K562 (cell line): ENCODE measurements at regions not wholly inside any gene's neighbourhood (a gene's known extent, or its start where the extent isn't known, plus 50 kb on each side); places are given as distances from the start of the nearest gene placed in this dataset.

ENCODE experiments used
- EP300 ChIP-seq: IDR thresholded peaks from 2 replicates; pipeline ENCODE4 v1.6.1; 2012; ENCODE audit warnings: low read length, improper control_type of control experiment
- FOXJ2 ChIP-seq: fragments of 200-800 bp; sonication (Bioruptor generic); IDR thresholded peaks from 2 replicates; pipeline ENCODE4 v1.6.1; 2016; ENCODE audit warnings: missing genetic modification characterization, missing compliant biosample characterization
- POLR3G ChIP-seq: IDR thresholded peaks from 2 replicates; pipeline ENCODE4 v1.6.1; 2011; ENCODE audit not compliant: insufficient read length, insufficient replicate concordance; ENCODE audit errors: extremely low read depth
- PRDM10 ChIP-seq: fragments of 450-650 bp; IDR thresholded peaks from 2 replicates; pipeline ENCODE4 v1.6.1; 2018; ENCODE audit not compliant: partially characterized antibody
- RAD51 ChIP-seq: fragments of 450-650 bp; IDR thresholded peaks from 2 replicates; pipeline ENCODE4 v1.7.1; 2016; ENCODE audit warnings: low read depth, mild to moderate bottlenecking, borderline replicate concordance
- ZSCAN29 ChIP-seq: fragments of 450-650 bp; IDR thresholded peaks from 2 replicates; pipeline ENCODE4 v1.6.1; 2017
- TF ChIP-seq, protein P1 (sequence below): fragments of 450-650 bp; formaldehyde crosslinking; conservative IDR thresholded peaks from 2 replicates; pipeline ENCODE4 v1.4.0; 2022; ENCODE audit warnings: mild to moderate bottlenecking, missing genetic modification characterization
- TF ChIP-seq, protein P2 (sequence below): sonication (generic); formaldehyde crosslinking; IDR thresholded peaks from 2 replicates; pipeline ENCODE4 v1.8.1; 2023; ENCODE audit warnings: mild to moderate bottlenecking, missing genetic modification reagents, moderate library complexity
- TF ChIP-seq, protein P3 (sequence below), 2 experiments: fragments of 250-450 bp in 1 of 2; fragments of 450-650 bp in 1 of 2; sonication (Bioruptor Pico) in 1 of 2; IDR thresholded peaks; 2 replicates each; pipeline versions ENCODE4 v1.6.1 to v1.8.0; 2016 to 2021; ENCODE audit warnings: mild to moderate bottlenecking in 2 of 2, moderate library complexity in 2 of 2, missing compliant biosample characterization in 1 of 2, missing genetic modification characterization in 1 of 2

DNA sequence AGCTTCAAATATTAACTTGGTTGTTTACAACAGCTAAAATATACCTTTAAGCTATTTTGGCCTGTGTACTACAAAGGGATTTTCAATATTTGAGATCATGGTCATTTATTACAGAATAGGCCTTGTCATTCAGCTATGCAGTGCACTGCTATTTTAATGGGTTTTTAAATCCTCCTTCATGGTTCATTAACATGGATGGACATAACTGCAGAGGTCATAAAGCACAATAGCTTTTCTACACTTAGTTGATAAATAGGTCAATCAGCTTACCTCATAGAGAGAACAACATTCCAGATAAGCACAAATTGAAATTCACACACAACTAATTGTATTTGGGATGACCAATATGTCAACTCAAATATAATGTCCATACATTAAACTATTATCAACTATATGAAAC, 403.7 kb downstream of the CNTN3 start (continued):
- TF ChIP-seq POLR3G (no peak), EP300 (no peak), RAD51 (no peak), ZSCAN29 (no peak), PRDM10 (no peak), FOXJ2 (tag) (no peak)
- TF ChIP-seq, protein P1, sequence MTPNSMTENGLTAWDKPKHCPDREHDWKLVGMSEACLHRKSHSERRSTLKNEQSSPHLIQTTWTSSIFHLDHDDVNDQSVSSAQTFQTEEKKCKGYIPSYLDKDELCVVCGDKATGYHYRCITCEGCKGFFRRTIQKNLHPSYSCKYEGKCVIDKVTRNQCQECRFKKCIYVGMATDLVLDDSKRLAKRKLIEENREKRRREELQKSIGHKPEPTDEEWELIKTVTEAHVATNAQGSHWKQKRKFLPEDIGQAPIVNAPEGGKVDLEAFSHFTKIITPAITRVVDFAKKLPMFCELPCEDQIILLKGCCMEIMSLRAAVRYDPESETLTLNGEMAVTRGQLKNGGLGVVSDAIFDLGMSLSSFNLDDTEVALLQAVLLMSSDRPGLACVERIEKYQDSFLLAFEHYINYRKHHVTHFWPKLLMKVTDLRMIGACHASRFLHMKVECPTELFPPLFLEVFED (CRISPR knock-in tag): no peak
- TF ChIP-seq, protein P2, sequence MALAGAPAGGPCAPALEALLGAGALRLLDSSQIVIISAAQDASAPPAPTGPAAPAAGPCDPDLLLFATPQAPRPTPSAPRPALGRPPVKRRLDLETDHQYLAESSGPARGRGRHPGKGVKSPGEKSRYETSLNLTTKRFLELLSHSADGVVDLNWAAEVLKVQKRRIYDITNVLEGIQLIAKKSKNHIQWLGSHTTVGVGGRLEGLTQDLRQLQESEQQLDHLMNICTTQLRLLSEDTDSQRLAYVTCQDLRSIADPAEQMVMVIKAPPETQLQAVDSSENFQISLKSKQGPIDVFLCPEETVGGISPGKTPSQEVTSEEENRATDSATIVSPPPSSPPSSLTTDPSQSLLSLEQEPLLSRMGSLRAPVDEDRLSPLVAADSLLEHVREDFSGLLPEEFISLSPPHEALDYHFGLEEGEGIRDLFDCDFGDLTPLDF: no peak
- TF ChIP-seq, protein P3, sequence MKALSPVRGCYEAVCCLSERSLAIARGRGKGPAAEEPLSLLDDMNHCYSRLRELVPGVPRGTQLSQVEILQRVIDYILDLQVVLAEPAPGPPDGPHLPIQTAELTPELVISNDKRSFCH (CRISPR knock-in tag; IDR thresholded peaks at IDR 0.05): no peak
- TF ChIP-seq, protein P3 (tag; IDR thresholded peaks at IDR 0.05): no peak
